HEK293 (cell line): ENCODE measurements at regions not wholly inside any gene's neighbourhood (a gene's known extent, or its start where the extent isn't known, plus 50 kb on each side); places are given as distances from the start of the nearest gene placed in this dataset.

Experiments
- CTCF ChIA-PET: fragments of 350-600 bp; formaldehyde crosslinking; extraction: SDS; loops from one replicate; lab custom pipeline; 2021; ENCODE audit warnings: antibody characterized with exemption; lab: Yijun Ruan, JAX
- POLR2A ChIA-PET: fragments of 300-600 bp; formaldehyde crosslinking; extraction: SDS; loops from one replicate; lab custom pipeline; 2020; ENCODE audit warnings: antibody characterized with exemption, inconsistent platforms; lab: Yijun Ruan, JAX
- H3K27ac ChIP-seq: fragments of 200-500 bp; sonication (Bioruptor generic); 2 replicates; pipeline ENCODE4 v1.5.1; 2014; ENCODE audit warnings: low read depth, low read length, control low read depth, inconsistent platforms; ENCODE audit errors: extremely low read depth
- H3K36me3 ChIP-seq, 2 experiments: fragments of 200-500 bp in 1 of 2; sonication (Bioruptor generic) in 1 of 2; 1 replicate in 1 of 2; 2 replicates in 1 of 2; pipeline ENCODE4 v1.5.1; 2014 to 2017; ENCODE audit warnings: inconsistent platforms in 2 of 2, low read length in 2 of 2; ENCODE audit not compliant: control insufficient read depth in 2 of 2, insufficient read depth in 1 of 2
- H3K4me1 ChIP-seq: fragments of 200-500 bp; sonication (Bioruptor generic); 2 replicates; pipeline ENCODE4 v1.5.1; 2014; ENCODE audit warnings: mild to moderate bottlenecking, low read length, inconsistent platforms; ENCODE audit not compliant: control insufficient read depth, insufficient read depth
- H3K4me3 ChIP-seq: 2 replicates; pipeline ENCODE4 v1.5.1; 2011; ENCODE audit warnings: low read depth, mild to moderate bottlenecking, control low read depth, low read length, moderate library complexity
- H3K9me3 ChIP-seq: fragments of 200-500 bp; sonication (Bioruptor generic); 2 replicates; pipeline ENCODE4 v1.5.1; 2014; ENCODE audit warnings: low read depth, low read length, inconsistent platforms; ENCODE audit not compliant: control insufficient read depth, insufficient read depth
- BCL6B ChIP-seq: fragments of 450-650 bp; formaldehyde crosslinking; IDR thresholded peaks from 2 replicates; pipeline ENCODE4 v1.5.1; 2017; ENCODE audit warnings: missing biosample characterization, missing genetic modification characterization
- CTCF ChIP-seq: fragments of 450-650 bp; formaldehyde crosslinking; IDR thresholded peaks from 2 replicates; pipeline ENCODE4 v1.5.1; 2016; ENCODE audit warnings: missing biosample characterization, missing genetic modification characterization
- EGR2 ChIP-seq: fragments of 450-650 bp; formaldehyde crosslinking; IDR thresholded peaks from 2 replicates; pipeline ENCODE4 v1.5.1; 2016; ENCODE audit warnings: low read depth, missing biosample characterization, missing genetic modification characterization
- GFI1B ChIP-seq: fragments of 450-650 bp; formaldehyde crosslinking; IDR thresholded peaks from 2 replicates; pipeline ENCODE4 v1.5.1; 2016; ENCODE audit warnings: missing biosample characterization, missing genetic modification characterization
- KLF1 ChIP-seq: fragments of 450-650 bp; formaldehyde crosslinking; IDR thresholded peaks from 2 replicates; pipeline ENCODE4 v1.5.1; 2016; ENCODE audit warnings: missing biosample characterization, missing genetic modification characterization
- KLF9 ChIP-seq: fragments of 450-650 bp; formaldehyde crosslinking; IDR thresholded peaks from 2 replicates; pipeline ENCODE4 v1.5.1; 2016; ENCODE audit warnings: missing biosample characterization, missing genetic modification characterization, low read depth
- OVOL3 ChIP-seq: fragments of 450-650 bp; formaldehyde crosslinking; IDR thresholded peaks from 2 replicates; pipeline ENCODE4 v1.5.1; 2016; ENCODE audit warnings: missing biosample characterization, missing genetic modification characterization
- REST ChIP-seq: fragments of 450-650 bp; formaldehyde crosslinking; IDR thresholded peaks from 2 replicates; pipeline ENCODE4 v1.5.1; 2016; ENCODE audit warnings: missing biosample characterization, missing genetic modification characterization
- SCRT1 ChIP-seq: fragments of 450-650 bp; formaldehyde crosslinking; IDR thresholded peaks from 2 replicates; pipeline ENCODE4 v1.5.1; 2016; ENCODE audit warnings: missing biosample characterization, missing genetic modification characterization, borderline replicate concordance
- SCRT2 ChIP-seq: fragments of 450-650 bp; formaldehyde crosslinking; IDR thresholded peaks from 2 replicates; pipeline ENCODE4 v1.5.1; 2016; ENCODE audit warnings: missing biosample characterization, missing genetic modification characterization
- WT1 ChIP-seq: fragments of 450-650 bp; formaldehyde crosslinking; IDR thresholded peaks from 2 replicates; pipeline ENCODE4 v1.5.1; 2016; ENCODE audit warnings: missing biosample characterization, missing genetic modification characterization
- ZBTB21 ChIP-seq: fragments of 450-650 bp; formaldehyde crosslinking; IDR thresholded peaks from 2 replicates; pipeline ENCODE4 v1.5.1; 2017; ENCODE audit warnings: missing biosample characterization, missing genetic modification characterization
- ZBTB26 ChIP-seq: fragments of 450-650 bp; formaldehyde crosslinking; optimal IDR thresholded peaks from 2 replicates; pipeline ENCODE3; 2016; ENCODE audit warnings: missing biosample characterization, mild to moderate bottlenecking, missing genetic modification characterization
- ZNF10 ChIP-seq: fragments of 450-650 bp; formaldehyde crosslinking; IDR thresholded peaks from 2 replicates; pipeline ENCODE4 v1.5.1; 2017; ENCODE audit warnings: missing biosample characterization, missing genetic modification characterization
- ZNF133 ChIP-seq: fragments of 450-650 bp; formaldehyde crosslinking; IDR thresholded peaks from 2 replicates; pipeline ENCODE4 v1.5.1; 2016; ENCODE audit warnings: missing biosample characterization, missing genetic modification characterization
- ZNF488 ChIP-seq: fragments of 450-650 bp; formaldehyde crosslinking; IDR thresholded peaks from 2 replicates; pipeline ENCODE4 v1.5.1; 2016; ENCODE audit warnings: missing biosample characterization, missing genetic modification characterization
- ZNF580 ChIP-seq: fragments of 450-650 bp; formaldehyde crosslinking; IDR thresholded peaks from 2 replicates; pipeline ENCODE4 v1.5.1; 2016; ENCODE audit warnings: missing biosample characterization, missing genetic modification characterization
- ZNF677 ChIP-seq: fragments of 450-650 bp; IDR thresholded peaks from 2 replicates; pipeline ENCODE4 v1.5.0; 2018; ENCODE audit warnings: missing biosample characterization, mild to moderate bottlenecking, missing genetic modification characterization, moderate library complexity

GRCh38 chr1:47679826-47680225, 242.0 kb downstream of the FOXD2 start (continued):
- no peak for TF ChIP-seq KLF1 (tag by site-specific recombination)
- no peak for TF ChIP-seq GFI1B
- no peak for TF ChIP-seq ZNF488 (tag by site-specific recombination)
- TF ChIP-seq OVOL3 (tag by site-specific recombination): no peak
- no peak for TF ChIP-seq CTCF
- TF ChIP-seq BCL6B (tag by site-specific recombination): no peak
- no peak for TF ChIP-seq KLF9 (tag by site-specific recombination)
- TF ChIP-seq ZNF133 (tag by site-specific recombination): no peak

- Histone ChIP-seq H3K27ac (no peak overlapping the region), H3K4me1 (peaks cover 16% of the 10 kb centered on the region), H3K9me3 (no peaks in the 10 kb centered on the region), H3K36me3 (no peaks in the 10 kb centered on the region), H3K4me3 (no peak overlapping the region)
- POLR2A ChIA-PET: no interaction called here
- CTCF ChIA-PET: no interaction called here
- no peak for TF ChIP-seq REST (tag by site-specific recombination)
- peak; percentile 75 for TF ChIP-seq SCRT2 (tag by site-specific recombination)
- TF ChIP-seq EGR2: no peak
- 0 out of 2 replicates have a peak, but pooled peaks have one; percentile 47 for TF ChIP-seq SCRT1
- no peak for TF ChIP-seq ZBTB26 (tag by site-specific recombination)
- no peak for TF ChIP-seq WT1 (tag by site-specific recombination)
- TF ChIP-seq ZNF10 (tag by site-specific recombination): no peak
- TF ChIP-seq, all 188 proteins: peak for 2
Observed at GRCh38 chr1:47680815-47681475, 243.1 kb downstream of the FOXD2 start.

- ChIA-PET CTCF (no interaction called here), POLR2A (no interaction called here)
- TF ChIP-seq ZNF677 (tag by site-specific recombination) (no peak), ZBTB21 (tag by site-specific recombination) (no peak), ZNF580 (tag by site-specific recombination) (no peak)
- no peak overlapping the region for H3K27ac ChIP-seq
- no peaks in the 10 kb centered on the region for H3K36me3 ChIP-seq
- peaks cover 23% of the 10 kb centered on the region for H3K4me1 ChIP-seq
- H3K9me3 ChIP-seq: no peaks in the 10 kb centered on the region
- H3K4me3 ChIP-seq: no peak overlapping the region
Observed at GRCh38 chr1:47681735-47682134, 243.9 kb downstream of the FOXD2 start.
